Chondrocyte (in vitro differentiated cells): ENCODE measurements at regions not wholly inside any gene's neighbourhood (a gene's known extent, or its start where the extent isn't known, plus 50 kb on each side); places are given as distances from the start of the nearest gene placed in this dataset.

Source experiments
- DNase-seq: peaks from one replicate; pipeline ENCODE4 v3.0.0; 2021; ENCODE audit warnings: mixed read lengths, low spot score
- H3K27ac Mint-ChIP-seq: one replicate; pipeline ENCODE4 v1.8.0; 2021; ENCODE audit warnings: mild to moderate bottlenecking, moderate library complexity, mixed read lengths; ENCODE audit not compliant: unreplicated experiment
- H3K27me3 Mint-ChIP-seq: 2 replicates; pipeline ENCODE4 v1.8.0; 2021; ENCODE audit warnings: low read depth, mixed read lengths
- H3K36me3 Mint-ChIP-seq: 2 replicates; pipeline ENCODE4 v1.8.0; 2021; ENCODE audit warnings: low read depth, mixed read lengths
- H3K4me1 Mint-ChIP-seq: 2 replicates; pipeline ENCODE4 v1.8.0; 2021; ENCODE audit warnings: low read depth, mild to moderate bottlenecking, mixed read lengths
- H3K4me3 Mint-ChIP-seq: one replicate; pipeline ENCODE4 v1.8.0; 2021; ENCODE audit warnings: mild to moderate bottlenecking, moderate library complexity, mixed read lengths; ENCODE audit not compliant: unreplicated experiment
- H3K9me3 Mint-ChIP-seq: 2 replicates; pipeline ENCODE4 v1.8.0; 2021; ENCODE audit warnings: low read depth, mixed read lengths
- TF ChIP-seq, protein P1 (sequence below): fragments of 200-600 bp; sonication (generic); IDR thresholded peaks from 2 replicates; pipeline ENCODE4 v1.5.0; 2021; ENCODE audit warnings: antibody characterized with exemption, mild to moderate bottlenecking, moderate library complexity

GRCh38 chr10:86601956-86602602 is 52.3 kb upstream of the OPN4 start:
- Mint-ChIP-seq H3K4me1 (peaks cover 18% of the 10 kb centered on the region), H3K27me3 (no peaks in the 10 kb centered on the region), H3K27ac (no peak overlapping the region), H3K36me3 (no peaks in the 10 kb centered on the region), H3K4me3 (no peak overlapping the region), H3K9me3 (peaks cover 3% of the 10 kb centered on the region)
- no peak for DNase-seq
- TF ChIP-seq, protein P1, sequence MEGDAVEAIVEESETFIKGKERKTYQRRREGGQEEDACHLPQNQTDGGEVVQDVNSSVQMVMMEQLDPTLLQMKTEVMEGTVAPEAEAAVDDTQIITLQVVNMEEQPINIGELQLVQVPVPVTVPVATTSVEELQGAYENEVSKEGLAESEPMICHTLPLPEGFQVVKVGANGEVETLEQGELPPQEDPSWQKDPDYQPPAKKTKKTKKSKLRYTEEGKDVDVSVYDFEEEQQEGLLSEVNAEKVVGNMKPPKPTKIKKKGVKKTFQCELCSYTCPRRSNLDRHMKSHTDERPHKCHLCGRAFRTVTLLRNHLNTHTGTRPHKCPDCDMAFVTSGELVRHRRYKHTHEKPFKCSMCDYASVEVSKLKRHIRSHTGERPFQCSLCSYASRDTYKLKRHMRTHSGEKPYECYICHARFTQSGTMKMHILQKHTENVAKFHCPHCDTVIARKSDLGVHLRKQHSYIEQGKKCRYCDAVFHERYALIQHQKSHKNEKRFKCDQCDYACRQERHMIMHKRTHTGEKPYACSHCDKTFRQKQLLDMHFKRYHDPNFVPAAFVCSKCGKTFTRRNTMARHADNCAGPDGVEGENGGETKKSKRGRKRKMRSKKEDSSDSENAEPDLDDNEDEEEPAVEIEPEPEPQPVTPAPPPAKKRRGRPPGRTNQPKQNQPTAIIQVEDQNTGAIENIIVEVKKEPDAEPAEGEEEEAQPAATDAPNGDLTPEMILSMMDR: no peak

- TF ChIP-seq, protein P1: no peak
- H3K27ac Mint-ChIP-seq: no peak overlapping the region
- H3K9me3 Mint-ChIP-seq: peaks cover 9% of the 10 kb centered on the region
- peaks cover 17% of the 10 kb centered on the region for H3K4me1 Mint-ChIP-seq
- H3K27me3 Mint-ChIP-seq: peaks cover 3% of the 10 kb centered on the region
- H3K36me3 Mint-ChIP-seq: peaks cover 5% of the 10 kb centered on the region
- DNase-seq: no peak
- H3K4me3 Mint-ChIP-seq: no peak overlapping the region
Observed at GRCh38 chr10:86603256-86603655, 51.1 kb upstream of the OPN4 start.
